ENCODE measurements at regions not wholly inside any gene's neighbourhood (a gene's known extent, or its start where the extent isn't known, plus 50 kb on each side); places are given as distances from the start of the nearest gene placed in this dataset.

DNA sequence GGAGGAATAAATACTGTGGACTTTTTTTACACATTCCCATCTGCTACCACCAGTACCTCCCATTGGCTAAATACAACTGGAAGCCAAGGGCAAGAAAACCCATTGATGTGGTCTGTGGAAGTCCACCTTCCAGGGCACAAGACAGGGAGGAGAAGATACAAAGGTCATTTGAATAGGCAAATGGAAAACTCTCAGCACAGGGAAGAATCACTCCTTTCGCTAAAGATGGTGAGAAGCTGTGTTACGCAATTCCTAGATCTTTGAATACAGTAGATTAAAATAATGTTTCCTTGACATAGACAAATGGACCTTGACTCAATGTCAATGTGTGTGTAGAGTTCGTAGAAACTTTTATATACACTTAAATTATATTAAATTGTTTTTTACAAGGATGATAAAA lies 70.9 kb upstream of the ERBB4 start:
- H3K36me3 Mint-ChIP-seq: no peaks in the 10 kb centered on the region
- TF ChIP-seq, protein P1, sequence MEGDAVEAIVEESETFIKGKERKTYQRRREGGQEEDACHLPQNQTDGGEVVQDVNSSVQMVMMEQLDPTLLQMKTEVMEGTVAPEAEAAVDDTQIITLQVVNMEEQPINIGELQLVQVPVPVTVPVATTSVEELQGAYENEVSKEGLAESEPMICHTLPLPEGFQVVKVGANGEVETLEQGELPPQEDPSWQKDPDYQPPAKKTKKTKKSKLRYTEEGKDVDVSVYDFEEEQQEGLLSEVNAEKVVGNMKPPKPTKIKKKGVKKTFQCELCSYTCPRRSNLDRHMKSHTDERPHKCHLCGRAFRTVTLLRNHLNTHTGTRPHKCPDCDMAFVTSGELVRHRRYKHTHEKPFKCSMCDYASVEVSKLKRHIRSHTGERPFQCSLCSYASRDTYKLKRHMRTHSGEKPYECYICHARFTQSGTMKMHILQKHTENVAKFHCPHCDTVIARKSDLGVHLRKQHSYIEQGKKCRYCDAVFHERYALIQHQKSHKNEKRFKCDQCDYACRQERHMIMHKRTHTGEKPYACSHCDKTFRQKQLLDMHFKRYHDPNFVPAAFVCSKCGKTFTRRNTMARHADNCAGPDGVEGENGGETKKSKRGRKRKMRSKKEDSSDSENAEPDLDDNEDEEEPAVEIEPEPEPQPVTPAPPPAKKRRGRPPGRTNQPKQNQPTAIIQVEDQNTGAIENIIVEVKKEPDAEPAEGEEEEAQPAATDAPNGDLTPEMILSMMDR (IDR thresholded peaks at IDR 0.05): no peak
- no peaks in the 10 kb centered on the region for H3K9me3 Mint-ChIP-seq
- Histone ChIP-seq H3K36me3 (ENCODE audit: control insufficient read depth, insufficient read depth, low read length) (no peaks in the 10 kb centered on the region), H3K4me3 (ENCODE audit: low read length) (no peak overlapping the region), H3K9me3 (ENCODE audit: control insufficient read depth, insufficient read depth, low read length) (no peaks in the 10 kb centered on the region), H3K27me3 (ENCODE audit: control insufficient read depth, insufficient read depth, low read length) (no peaks in the 10 kb centered on the region), H3K27ac (ENCODE audit: low read length) (no peak overlapping the region), H3K4me1 (ENCODE audit: control insufficient read depth, insufficient read depth, low read length) (no peaks in the 10 kb centered on the region)
- ATAC-seq (no peak), DNase-seq (no peak)
- intact Hi-C loops (cut with micrococcal nuclease): no loop called here
- H3K4me3 Mint-ChIP-seq: no peak overlapping the region
- 100% methylated on average over 2 of the region's 3 CpGs for WGBS (ENCODE audit: insufficient coverage)
- H3K27me3 Mint-ChIP-seq (ENCODE audit: low read depth in 2 of 2): peaks cover 19 to 38% of the 10 kb centered on the region in 2 donors
- H3K27ac Mint-ChIP-seq: no peak overlapping the region
- no peaks in the 10 kb centered on the region for H3K4me1 Mint-ChIP-seq

DNA sequence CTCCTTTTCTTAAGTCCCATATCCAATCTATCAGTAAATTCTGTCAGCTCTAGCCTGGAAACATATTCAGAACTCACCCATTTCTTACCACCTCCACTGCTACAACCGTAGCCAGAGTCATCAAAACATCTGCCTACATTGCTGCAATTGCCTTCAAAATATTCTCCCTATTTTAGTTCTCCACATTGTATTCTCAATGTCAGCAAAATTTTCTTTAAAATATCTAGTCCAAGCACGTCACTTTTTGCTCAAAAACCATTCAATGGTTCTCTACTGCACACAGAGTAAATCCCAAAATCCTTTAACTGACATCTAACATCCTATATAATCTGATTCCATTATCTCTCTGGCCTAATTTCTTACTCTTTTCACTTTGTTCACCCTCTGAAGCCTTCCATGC lies 68.5 kb upstream of the ERBB4 start:
- peaks cover 19 to 26% of the 10 kb centered on the region in 2 donors for H3K27me3 Mint-ChIP-seq (ENCODE audit: low read depth in 2 of 2)
- no peaks in the 10 kb centered on the region for H3K9me3 Mint-ChIP-seq
- H3K27ac Mint-ChIP-seq: no peak overlapping the region
- no peaks in the 10 kb centered on the region for H3K4me1 Mint-ChIP-seq
- WGBS (ENCODE audit: insufficient coverage): 69% methylated on average over 2 of the region's 2 CpGs
- Histone ChIP-seq H3K9me3 (ENCODE audit: control insufficient read depth, insufficient read depth, low read length) (no peaks in the 10 kb centered on the region), H3K4me1 (ENCODE audit: control insufficient read depth, insufficient read depth, low read length) (no peaks in the 10 kb centered on the region), H3K4me3 (ENCODE audit: low read length) (no peak overlapping the region), H3K27me3 (ENCODE audit: control insufficient read depth, insufficient read depth, low read length) (no peaks in the 10 kb centered on the region), H3K27ac (ENCODE audit: low read length) (no peak overlapping the region), H3K36me3 (ENCODE audit: control insufficient read depth, insufficient read depth, low read length) (no peaks in the 10 kb centered on the region)
- intact Hi-C loops (cut with micrococcal nuclease): no loop called here
- DNase-seq (no peak), ATAC-seq (no peak)
- TF ChIP-seq, protein P1 (IDR thresholded peaks at IDR 0.05): no peak
- no peaks in the 10 kb centered on the region for H3K36me3 Mint-ChIP-seq
- no peak overlapping the region for H3K4me3 Mint-ChIP-seq

DNA sequence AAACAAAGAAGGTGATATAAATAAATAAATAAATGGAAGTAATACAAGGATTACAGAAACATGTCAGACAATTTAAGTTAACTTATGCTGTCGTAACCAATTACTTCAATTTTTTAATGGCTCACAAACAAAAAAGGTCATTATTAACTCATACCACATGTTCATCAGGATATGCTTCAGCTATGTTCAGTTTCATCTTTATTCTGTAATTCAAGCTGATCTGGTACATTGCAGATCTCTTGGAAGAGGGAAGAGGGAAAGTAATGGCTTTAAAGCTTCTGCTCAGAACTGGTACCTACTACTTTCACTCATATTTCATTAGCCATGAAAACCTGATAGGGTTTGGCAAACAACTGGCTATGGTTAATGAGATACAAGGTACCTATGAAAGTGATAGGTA lies 67.6 kb upstream of the ERBB4 start:
- Mint-ChIP-seq H3K4me1 (no peaks in the 10 kb centered on the region), H3K4me3 (no peak overlapping the region), H3K27me3 (ENCODE audit: low read depth in 2 of 2) (peaks cover 18 to 19% of the 10 kb centered on the region in 2 donors), H3K27ac (no peak overlapping the region), H3K9me3 (no peaks in the 10 kb centered on the region), H3K36me3 (no peaks in the 10 kb centered on the region)
- Histone ChIP-seq H3K9me3 (ENCODE audit: control insufficient read depth, insufficient read depth, low read length) (no peaks in the 10 kb centered on the region), H3K27ac (ENCODE audit: low read length) (no peak overlapping the region), H3K4me1 (ENCODE audit: control insufficient read depth, insufficient read depth, low read length) (no peaks in the 10 kb centered on the region), H3K36me3 (ENCODE audit: control insufficient read depth, insufficient read depth, low read length) (no peaks in the 10 kb centered on the region), H3K27me3 (ENCODE audit: control insufficient read depth, insufficient read depth, low read length) (no peaks in the 10 kb centered on the region), H3K4me3 (ENCODE audit: low read length) (no peak overlapping the region)
- no CpG with 5 or more reads among the region's 1 CpG for WGBS (ENCODE audit: insufficient coverage)
- TF ChIP-seq, protein P1 (IDR thresholded peaks at IDR 0.05): no peak
- ATAC-seq: no peak
- intact Hi-C loops (cut with micrococcal nuclease): no loop called here
- no peak for DNase-seq

DNA sequence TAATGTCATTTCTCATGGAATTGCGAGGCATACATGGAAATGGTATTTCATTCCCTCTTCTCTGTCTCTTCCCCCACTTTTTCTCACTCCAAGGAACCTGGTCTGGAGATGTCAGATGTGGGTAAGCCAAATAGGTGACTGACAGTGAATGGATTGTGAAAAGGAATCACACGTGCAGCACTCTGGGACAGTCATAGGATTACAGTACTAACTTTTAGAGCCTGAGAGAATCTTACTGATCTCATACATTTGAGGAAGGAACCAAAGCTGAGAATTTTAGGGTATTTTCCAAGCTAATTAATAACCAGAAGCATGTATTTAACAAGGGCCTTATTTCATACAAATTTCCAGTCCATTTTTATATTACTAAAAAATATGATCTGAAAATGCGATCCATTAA lies 58.1 kb upstream of the ERBB4 start:
- Histone ChIP-seq H3K9me3 (ENCODE audit: control insufficient read depth, insufficient read depth, low read length) (no peaks in the 10 kb centered on the region), H3K27ac (ENCODE audit: low read length) (no peak overlapping the region), H3K4me3 (ENCODE audit: low read length) (no peak overlapping the region), H3K36me3 (ENCODE audit: control insufficient read depth, insufficient read depth, low read length) (no peaks in the 10 kb centered on the region), H3K4me1 (ENCODE audit: control insufficient read depth, insufficient read depth, low read length) (no peaks in the 10 kb centered on the region), H3K27me3 (ENCODE audit: control insufficient read depth, insufficient read depth, low read length) (peaks cover 3% of the 10 kb centered on the region)
- ATAC-seq: no peak
- H3K27ac Mint-ChIP-seq: no peak overlapping the region
- no peaks in the 10 kb centered on the region for H3K9me3 Mint-ChIP-seq
- intact Hi-C loops (cut with micrococcal nuclease): no loop called here
- no peak for DNase-seq
- H3K4me1 Mint-ChIP-seq: no peaks in the 10 kb centered on the region
- TF ChIP-seq, protein P1 (IDR thresholded peaks at IDR 0.05): no peak
- peaks cover 6 to 12% of the 10 kb centered on the region in 2 donors for H3K27me3 Mint-ChIP-seq (ENCODE audit: low read depth in 2 of 2)
- 73% methylated on average over 1 of the region's 3 CpGs for WGBS (ENCODE audit: insufficient coverage)
- no peak overlapping the region for H3K4me3 Mint-ChIP-seq
- no peaks in the 10 kb centered on the region for H3K36me3 Mint-ChIP-seq

Data from natural killer cell (primary cell).